ENCODE measurements at regions not wholly inside any gene's neighbourhood (a gene's known extent, or its start where the extent isn't known, plus 50 kb on each side); places are given as distances from the start of the nearest gene placed in this dataset.

- Histone ChIP-seq H4K20me1 (ENCODE audit: control insufficient read depth, insufficient read depth) (no peaks in the 10 kb centered on the region), H3K27ac (ENCODE audit: control insufficient read depth, insufficient read depth) (no peak overlapping the region), H2AFZ (ENCODE audit: control insufficient read depth, low read depth, low read length) (no peak overlapping the region), H3K4me1 (ENCODE audit: control insufficient read depth, insufficient read depth, low read length) (no peaks in the 10 kb centered on the region), H3K27me3 (replicated peaks in 1 of 2; ENCODE audit: control insufficient read depth in 2 of 2, insufficient read depth in 2 of 2, low read length in 1 of 2) (no peaks in the 10 kb centered on the region), H3K36me3 (ENCODE audit: control insufficient read depth in 2 of 2, insufficient read depth in 2 of 2, low read length in 1 of 2) (no peaks in the 10 kb centered on the region), H3K4me2 (ENCODE audit: control insufficient read depth, insufficient read depth) (no peak overlapping the region), H3K79me2 (ENCODE audit: control insufficient read depth, insufficient read depth, low read length) (no peaks in the 10 kb centered on the region), H3K9ac (ENCODE audit: control insufficient read depth, insufficient read depth, low read length) (no peak overlapping the region), H3K4me3 (no peak overlapping the region), H3K9me3 (replicated peaks; ENCODE audit: control insufficient read depth, insufficient read depth, low read length) (no peaks in the 10 kb centered on the region)
- TF ChIP-seq, protein P1, sequence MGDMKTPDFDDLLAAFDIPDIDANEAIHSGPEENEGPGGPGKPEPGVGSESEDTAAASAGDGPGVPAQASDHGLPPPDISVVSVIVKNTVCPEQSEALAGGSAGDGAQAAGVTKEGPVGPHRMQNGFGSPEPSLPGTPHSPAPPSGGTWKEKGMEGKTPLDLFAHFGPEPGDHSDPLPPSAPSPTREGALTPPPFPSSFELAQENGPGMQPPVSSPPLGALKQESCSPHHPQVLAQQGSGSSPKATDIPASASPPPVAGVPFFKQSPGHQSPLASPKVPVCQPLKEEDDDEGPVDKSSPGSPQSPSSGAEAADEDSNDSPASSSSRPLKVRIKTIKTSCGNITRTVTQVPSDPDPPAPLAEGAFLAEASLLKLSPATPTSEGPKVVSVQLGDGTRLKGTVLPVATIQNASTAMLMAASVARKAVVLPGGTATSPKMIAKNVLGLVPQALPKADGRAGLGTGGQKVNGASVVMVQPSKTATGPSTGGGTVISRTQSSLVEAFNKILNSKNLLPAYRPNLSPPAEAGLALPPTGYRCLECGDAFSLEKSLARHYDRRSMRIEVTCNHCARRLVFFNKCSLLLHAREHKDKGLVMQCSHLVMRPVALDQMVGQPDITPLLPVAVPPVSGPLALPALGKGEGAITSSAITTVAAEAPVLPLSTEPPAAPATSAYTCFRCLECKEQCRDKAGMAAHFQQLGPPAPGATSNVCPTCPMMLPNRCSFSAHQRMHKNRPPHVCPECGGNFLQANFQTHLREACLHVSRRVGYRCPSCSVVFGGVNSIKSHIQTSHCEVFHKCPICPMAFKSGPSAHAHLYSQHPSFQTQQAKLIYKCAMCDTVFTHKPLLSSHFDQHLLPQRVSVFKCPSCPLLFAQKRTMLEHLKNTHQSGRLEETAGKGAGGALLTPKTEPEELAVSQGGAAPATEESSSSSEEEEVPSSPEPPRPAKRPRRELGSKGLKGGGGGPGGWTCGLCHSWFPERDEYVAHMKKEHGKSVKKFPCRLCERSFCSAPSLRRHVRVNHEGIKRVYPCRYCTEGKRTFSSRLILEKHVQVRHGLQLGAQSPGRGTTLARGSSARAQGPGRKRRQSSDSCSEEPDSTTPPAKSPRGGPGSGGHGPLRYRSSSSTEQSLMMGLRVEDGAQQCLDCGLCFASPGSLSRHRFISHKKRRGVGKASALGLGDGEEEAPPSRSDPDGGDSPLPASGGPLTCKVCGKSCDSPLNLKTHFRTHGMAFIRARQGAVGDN (IDR thresholded peaks at IDR 0.05): no peak
- no peak for TF ChIP-seq SP1 (IDR thresholded peaks at IDR 0.05; ENCODE audit: low read depth, low read length)
- no peak for TF ChIP-seq TBL1XR1 (IDR thresholded peaks at IDR 0.05; ENCODE audit: low read depth, low read length)
- TF ChIP-seq ZBED1 (IDR thresholded peaks at IDR 0.05; ENCODE audit: borderline replicate concordance): no peak
- TF ChIP-seq, protein P2, sequence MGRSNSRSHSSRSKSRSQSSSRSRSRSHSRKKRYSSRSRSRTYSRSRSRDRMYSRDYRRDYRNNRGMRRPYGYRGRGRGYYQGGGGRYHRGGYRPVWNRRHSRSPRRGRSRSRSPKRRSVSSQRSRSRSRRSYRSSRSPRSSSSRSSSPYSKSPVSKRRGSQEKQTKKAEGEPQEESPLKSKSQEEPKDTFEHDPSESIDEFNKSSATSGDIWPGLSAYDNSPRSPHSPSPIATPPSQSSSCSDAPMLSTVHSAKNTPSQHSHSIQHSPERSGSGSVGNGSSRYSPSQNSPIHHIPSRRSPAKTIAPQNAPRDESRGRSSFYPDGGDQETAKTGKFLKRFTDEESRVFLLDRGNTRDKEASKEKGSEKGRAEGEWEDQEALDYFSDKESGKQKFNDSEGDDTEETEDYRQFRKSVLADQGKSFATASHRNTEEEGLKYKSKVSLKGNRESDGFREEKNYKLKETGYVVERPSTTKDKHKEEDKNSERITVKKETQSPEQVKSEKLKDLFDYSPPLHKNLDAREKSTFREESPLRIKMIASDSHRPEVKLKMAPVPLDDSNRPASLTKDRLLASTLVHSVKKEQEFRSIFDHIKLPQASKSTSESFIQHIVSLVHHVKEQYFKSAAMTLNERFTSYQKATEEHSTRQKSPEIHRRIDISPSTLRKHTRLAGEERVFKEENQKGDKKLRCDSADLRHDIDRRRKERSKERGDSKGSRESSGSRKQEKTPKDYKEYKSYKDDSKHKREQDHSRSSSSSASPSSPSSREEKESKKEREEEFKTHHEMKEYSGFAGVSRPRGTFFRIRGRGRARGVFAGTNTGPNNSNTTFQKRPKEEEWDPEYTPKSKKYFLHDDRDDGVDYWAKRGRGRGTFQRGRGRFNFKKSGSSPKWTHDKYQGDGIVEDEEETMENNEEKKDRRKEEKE (IDR thresholded peaks at IDR 0.05): no peak
- TF ChIP-seq FOXK2 (IDR thresholded peaks at IDR 0.05): no peak
- no peak for TF ChIP-seq SPI1 (IDR thresholded peaks at IDR 0.05; ENCODE audit: borderline replicate concordance, insufficient read depth, low read depth, low read length)
- TF ChIP-seq ZZZ3 (IDR thresholded peaks at IDR 0.05; ENCODE audit: control insufficient read depth, insufficient read length, low read depth): no peak
- TF ChIP-seq YY1 (IDR thresholded peaks at IDR 0.05; ENCODE audit: low read depth, low read length): no peak
- TF ChIP-seq KAT2A (conservative IDR thresholded peaks at IDR 0.05; ENCODE audit: control insufficient read depth, low read depth, low read length): no peak
- TF ChIP-seq, protein P3, sequence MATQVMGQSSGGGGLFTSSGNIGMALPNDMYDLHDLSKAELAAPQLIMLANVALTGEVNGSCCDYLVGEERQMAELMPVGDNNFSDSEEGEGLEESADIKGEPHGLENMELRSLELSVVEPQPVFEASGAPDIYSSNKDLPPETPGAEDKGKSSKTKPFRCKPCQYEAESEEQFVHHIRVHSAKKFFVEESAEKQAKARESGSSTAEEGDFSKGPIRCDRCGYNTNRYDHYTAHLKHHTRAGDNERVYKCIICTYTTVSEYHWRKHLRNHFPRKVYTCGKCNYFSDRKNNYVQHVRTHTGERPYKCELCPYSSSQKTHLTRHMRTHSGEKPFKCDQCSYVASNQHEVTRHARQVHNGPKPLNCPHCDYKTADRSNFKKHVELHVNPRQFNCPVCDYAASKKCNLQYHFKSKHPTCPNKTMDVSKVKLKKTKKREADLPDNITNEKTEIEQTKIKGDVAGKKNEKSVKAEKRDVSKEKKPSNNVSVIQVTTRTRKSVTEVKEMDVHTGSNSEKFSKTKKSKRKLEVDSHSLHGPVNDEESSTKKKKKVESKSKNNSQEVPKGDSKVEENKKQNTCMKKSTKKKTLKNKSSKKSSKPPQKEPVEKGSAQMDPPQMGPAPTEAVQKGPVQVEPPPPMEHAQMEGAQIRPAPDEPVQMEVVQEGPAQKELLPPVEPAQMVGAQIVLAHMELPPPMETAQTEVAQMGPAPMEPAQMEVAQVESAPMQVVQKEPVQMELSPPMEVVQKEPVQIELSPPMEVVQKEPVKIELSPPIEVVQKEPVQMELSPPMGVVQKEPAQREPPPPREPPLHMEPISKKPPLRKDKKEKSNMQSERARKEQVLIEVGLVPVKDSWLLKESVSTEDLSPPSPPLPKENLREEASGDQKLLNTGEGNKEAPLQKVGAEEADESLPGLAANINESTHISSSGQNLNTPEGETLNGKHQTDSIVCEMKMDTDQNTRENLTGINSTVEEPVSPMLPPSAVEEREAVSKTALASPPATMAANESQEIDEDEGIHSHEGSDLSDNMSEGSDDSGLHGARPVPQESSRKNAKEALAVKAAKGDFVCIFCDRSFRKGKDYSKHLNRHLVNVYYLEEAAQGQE (IDR thresholded peaks at IDR 0.05; ENCODE audit: low read depth, low read length): no peak
- no peak for TF ChIP-seq TAF1 (IDR thresholded peaks at IDR 0.05; ENCODE audit: borderline replicate concordance, low read depth, low read length)
- in situ Hi-C loops (cut with MboI) (loop anchor here (5.0 kb wide), 1 partner anchor 549 kb away; no protein-coding TSS in a partner anchor), intact Hi-C loops (cut with micrococcal nuclease; ENCODE audit: unreplicated experiment) (loop anchor here (1.0 kb wide), 2 partner anchors 348 to 547 kb away; no protein-coding TSS in a partner anchor)
- no peak for FAIRE-seq
- SMC1A ChIA-PET (ENCODE audit: uncharacterized antibody, unreplicated experiment): no interaction called here
- POLR2A ChIA-PET: no interaction called here
- no TSS peak for BruUV-seq (replicated peaks)
- DNase-seq (ENCODE audit: low read depth, low spot score): no peak
- no peak for ATAC-seq
- CTCF ChIA-PET: no interaction called here
- RAD21 ChIA-PET (ENCODE audit: unreplicated experiment): no interaction called here
- 63% methylated on average over 2 of the region's 2 CpGs for WGBS (ENCODE audit: insufficient coverage, insufficient replicate concordance, low lambda C conversion rate, missing lambda C conversion rate)
These were observed 243.8 kb downstream of the MTERF1 start for GRCh38 chr7:91636728-91637127.
